Neuronal stem cell (in vitro differentiated cells): ENCODE measurements at regions not wholly inside any gene's neighbourhood (a gene's known extent, or its start where the extent isn't known, plus 50 kb on each side); places are given as distances from the start of the nearest gene placed in this dataset.

Experiments used
- DNase-seq: peaks from one replicate; pipeline ENCODE4 v3.0.0-alpha.2; 2013; ENCODE audit warnings: low spot score
- H2AFZ ChIP-seq: one replicate; pipeline ENCODE4 v1.6.1; 2013; ENCODE audit warnings: mild to moderate bottlenecking, low read length, inconsistent platforms
- H2AK5ac ChIP-seq: 2 replicates; pipeline ENCODE4 v1.6.1; 2013; ENCODE audit warnings: low read depth, mild to moderate bottlenecking, inconsistent platforms, low read length, moderate library complexity, mixed read lengths
- H2BK120ac ChIP-seq: 2 replicates; pipeline ENCODE4 v1.6.1; 2013; ENCODE audit warnings: low read depth, mild to moderate bottlenecking, inconsistent platforms, low read length, moderate library complexity, mixed read lengths
- H2BK12ac ChIP-seq: one replicate; pipeline ENCODE4 v1.6.1; 2013; ENCODE audit warnings: low read length, inconsistent platforms
- H2BK15ac ChIP-seq: 2 replicates; pipeline ENCODE4 v1.6.1; 2013; ENCODE audit warnings: mild to moderate bottlenecking, low read length, inconsistent platforms, mixed read lengths
- H2BK5ac ChIP-seq: one replicate; pipeline ENCODE4 v1.6.1; 2013; ENCODE audit warnings: inconsistent platforms, mild to moderate bottlenecking, low read length, moderate library complexity
- H3K14ac ChIP-seq: one replicate; pipeline ENCODE4 v1.6.1; 2013; ENCODE audit warnings: low read length, inconsistent platforms
- H3K18ac ChIP-seq: 2 replicates; pipeline ENCODE4 v1.6.1; 2013; ENCODE audit warnings: low read length, inconsistent platforms
- H3K23ac ChIP-seq: 2 replicates; pipeline ENCODE4 v1.6.1; 2013; ENCODE audit warnings: low read depth, mild to moderate bottlenecking, mixed read lengths, low read length, inconsistent platforms; ENCODE audit not compliant: poor library complexity
- H3K27ac ChIP-seq: replicated peaks from 3 replicates; pipeline ENCODE4 v1.5.1; 2013; ENCODE audit warnings: low read length, inconsistent platforms
- H3K27me3 ChIP-seq, 3 experiments: 2 replicates each; pipeline ENCODE4 v1.6.1; 2013; ENCODE audit warnings: low read length in 3 of 3, mild to moderate bottlenecking in 2 of 3, inconsistent platforms in 1 of 3, low read depth in 1 of 3, mixed read lengths in 1 of 3, moderate library complexity in 1 of 3; ENCODE audit not compliant: control insufficient read depth in 3 of 3, insufficient read depth in 3 of 3
- H3K36me3 ChIP-seq, 2 donors: replicated peaks in 1 of 2; 2 replicates each; pipeline ENCODE4 v1.6.1; 2013; ENCODE audit warnings: low read length in 2 of 2; ENCODE audit not compliant: control insufficient read depth in 2 of 2, insufficient read depth in 2 of 2
- H3K4ac ChIP-seq: 2 replicates; pipeline ENCODE4 v1.6.1; 2013; ENCODE audit warnings: inconsistent platforms, mild to moderate bottlenecking, low read length, moderate library complexity
- H3K4me1 ChIP-seq, 2 donors: 1 replicate in 1 of 2; 2 replicates in 1 of 2; pipeline ENCODE4 v1.6.1; 2013; ENCODE audit warnings: low read length in 2 of 2, low read depth in 1 of 2; ENCODE audit not compliant: control insufficient read depth in 2 of 2, insufficient read depth in 1 of 2
- H3K4me2 ChIP-seq: one replicate; pipeline ENCODE4 v1.6.1; 2013; ENCODE audit warnings: mild to moderate bottlenecking, low read length, inconsistent platforms; ENCODE audit not compliant: insufficient read depth, poor library complexity, severe bottlenecking
- H3K4me3 ChIP-seq, 2 donors: 2 replicates each; pipeline ENCODE4 v1.5.1; 2013; ENCODE audit warnings: low read length in 2 of 2, mild to moderate bottlenecking in 2 of 2, inconsistent platforms in 1 of 2, moderate library complexity in 1 of 2
- H3K79me1 ChIP-seq: one replicate; pipeline ENCODE4 v1.6.1; 2013; ENCODE audit warnings: low read depth, mild to moderate bottlenecking, inconsistent platforms, low read length, moderate library complexity
- H3K9ac ChIP-seq: one replicate; pipeline ENCODE4 v1.6.1; 2013; ENCODE audit warnings: mild to moderate bottlenecking, low read depth, low read length, inconsistent platforms; ENCODE audit not compliant: poor library complexity
- H3K9me3 ChIP-seq, 2 donors: replicated peaks in 1 of 2; 2 replicates each; pipeline versions ENCODE3 to v1.6.1; 2013; ENCODE audit warnings: low read length in 2 of 2, mild to moderate bottlenecking in 2 of 2, inconsistent platforms in 1 of 2, low read depth in 1 of 2, mixed read lengths in 1 of 2, moderate library complexity in 1 of 2; ENCODE audit not compliant: control insufficient read depth in 2 of 2, insufficient read depth in 1 of 2
- H4K8ac ChIP-seq: one replicate; pipeline ENCODE4 v1.6.1; 2013; ENCODE audit warnings: low read depth, mild to moderate bottlenecking, inconsistent platforms, low read length, moderate library complexity
- H4K91ac ChIP-seq: one replicate; pipeline ENCODE4 v1.6.1; 2013; ENCODE audit warnings: low read length, low read depth, mild to moderate bottlenecking, inconsistent platforms; ENCODE audit not compliant: poor library complexity
- WGBS, 2 donors: extraction: QIAGEN DNeasy Blood & Tissue Kit; methylation state at CpG; one replicate each; pipeline ENCODE4 v1.1.7; 2013; ENCODE audit warnings: missing lambda C conversion rate in 2 of 2, mixed read lengths in 1 of 2; ENCODE audit not compliant: insufficient read length in 2 of 2, insufficient replicate concordance in 1 of 2; ENCODE audit errors: extremely low coverage in 2 of 2; 5-methylcytosine and 5-hydroxymethylcytosine counted together

GRCh38 chr21:25494804-25495203, 112.5 kb downstream of the MRPL39 start:
- H3K36me3 ChIP-seq = no peaks in the 10 kb centered on the region
- no peaks in the 10 kb centered on the region for H3K9me3 ChIP-seq
- H2BK15ac ChIP-seq = no peak overlapping the region
- no peak overlapping the region for H2BK12ac ChIP-seq
- no peak overlapping the region for H2AK5ac ChIP-seq
- H3K4me1 ChIP-seq = no peaks in the 10 kb centered on the region
- no peak overlapping the region for H3K4ac ChIP-seq
- no peak overlapping the region for H3K4me2 ChIP-seq
- no peaks in the 10 kb centered on the region for H3K27me3 ChIP-seq
- H2BK5ac ChIP-seq = no peak overlapping the region
- no peak overlapping the region for H3K23ac ChIP-seq
- no peak overlapping the region for H3K4me3 ChIP-seq
- no peak overlapping the region for H3K14ac ChIP-seq
- no CpG with 5 or more reads among the region's 1 CpG for WGBS, 2 donors
- no peak overlapping the region for H3K27ac ChIP-seq
- H2BK120ac ChIP-seq = no peak overlapping the region
- no peak overlapping the region for H3K9ac ChIP-seq
- H2AFZ ChIP-seq = no peak overlapping the region
- no peak for DNase-seq
- no peak overlapping the region for H4K91ac ChIP-seq
- H3K18ac ChIP-seq = no peak overlapping the region
- no peak overlapping the region for H4K8ac ChIP-seq
- H3K79me1 ChIP-seq = no peaks in the 10 kb centered on the region

- Histone ChIP-seq H3K4me1 (no peaks in the 10 kb centered on the region), H3K4ac (no peak overlapping the region), H2BK12ac (no peak overlapping the region), H3K23ac (no peak overlapping the region), H4K91ac (no peak overlapping the region), H3K18ac (no peak overlapping the region), H2BK15ac (no peak overlapping the region), H3K9me3 (no peaks in the 10 kb centered on the region), H2BK5ac (no peak overlapping the region), H3K4me3 (no peak overlapping the region), H3K79me1 (no peaks in the 10 kb centered on the region), H3K14ac (no peak overlapping the region), H3K27ac (no peak overlapping the region), H2BK120ac (no peak overlapping the region), H2AFZ (no peak overlapping the region), H3K36me3 (no peaks in the 10 kb centered on the region), H3K9ac (no peak overlapping the region), H4K8ac (no peak overlapping the region), H3K27me3 (no peaks in the 10 kb centered on the region), H2AK5ac (no peak overlapping the region), H3K4me2 (no peak overlapping the region)
- DNase-seq = no peak
- WGBS, 2 donors = no CpG with 5 or more reads among the region's 2 CpGs
These were observed 113.6 kb downstream of the MRPL39 start for GRCh38 chr21:25493722-25494121.

- Histone ChIP-seq H2BK120ac (no peak overlapping the region), H2BK5ac (no peak overlapping the region), H4K8ac (no peak overlapping the region), H3K79me1 (no peaks in the 10 kb centered on the region), H2BK12ac (no peak overlapping the region), H3K23ac (no peak overlapping the region), H3K27me3 (no peaks in the 10 kb centered on the region), H3K18ac (no peak overlapping the region), H3K4me1 (no peaks in the 10 kb centered on the region), H3K4me3 (no peak overlapping the region), H2AFZ (no peak overlapping the region), H4K91ac (no peak overlapping the region), H3K27ac (no peak overlapping the region), H3K9ac (no peak overlapping the region), H3K9me3 (no peaks in the 10 kb centered on the region), H3K14ac (no peak overlapping the region), H3K4ac (no peak overlapping the region), H2AK5ac (no peak overlapping the region), H3K4me2 (no peak overlapping the region), H3K36me3 (no peaks in the 10 kb centered on the region), H2BK15ac (no peak overlapping the region)
- no CpG with 5 or more reads among the region's 5 CpGs for WGBS, 2 donors
- no peak for DNase-seq
These were observed 116.0 kb downstream of the MRPL39 start for GRCh38 chr21:25491267-25491666.

- H2BK12ac ChIP-seq = no peak overlapping the region
- DNase-seq = no peak
- no peaks in the 10 kb centered on the region for H3K79me1 ChIP-seq
- H2BK5ac ChIP-seq = no peak overlapping the region
- no peak overlapping the region for H3K23ac ChIP-seq
- H3K36me3 ChIP-seq = no peaks in the 10 kb centered on the region
- no peak overlapping the region for H3K27ac ChIP-seq
- H3K4me1 ChIP-seq = no peaks in the 10 kb centered on the region
- no peak overlapping the region for H2BK120ac ChIP-seq
- no peak overlapping the region for H3K4me3 ChIP-seq
- no peak overlapping the region for H3K14ac ChIP-seq
- no peak overlapping the region for H2AFZ ChIP-seq
- no peaks in the 10 kb centered on the region for H3K27me3 ChIP-seq
- H2AK5ac ChIP-seq = no peak overlapping the region
- H2BK15ac ChIP-seq = no peak overlapping the region
- H3K9ac ChIP-seq = no peak overlapping the region
- H3K4ac ChIP-seq = no peak overlapping the region
- H4K91ac ChIP-seq = no peak overlapping the region
- H4K8ac ChIP-seq = no peak overlapping the region
- H3K4me2 ChIP-seq = no peak overlapping the region
- no peak overlapping the region for H3K18ac ChIP-seq
- no peaks in the 10 kb centered on the region for H3K9me3 ChIP-seq
These were observed 116.5 kb downstream of the MRPL39 start for GRCh38 chr21:25490742-25491141.
